Hematopoietic multipotent progenitor cell treated with erythropoietin and hydrocortisone succinate and interleukin-3 and kit ligand, for 4 days (in vitro differentiated cells): ENCODE measurements at regions not wholly inside any gene's neighbourhood (a gene's known extent, or its start where the extent isn't known, plus 50 kb on each side); places are given as distances from the start of the nearest gene placed in this dataset.
A peak's percentile ranks its signal among the peaks of the same experiment; 100 is the strongest.
"Not testable (repeated sequence)": the region's sequence is repeated elsewhere in the genome, so short reads cannot be mapped to it uniquely, and the experiment has no call there.

ENCODE experiments used
- DNase-seq: peaks from one replicate; pipeline ENCODE4 v3.0.0-alpha.2; 2015

DNA sequence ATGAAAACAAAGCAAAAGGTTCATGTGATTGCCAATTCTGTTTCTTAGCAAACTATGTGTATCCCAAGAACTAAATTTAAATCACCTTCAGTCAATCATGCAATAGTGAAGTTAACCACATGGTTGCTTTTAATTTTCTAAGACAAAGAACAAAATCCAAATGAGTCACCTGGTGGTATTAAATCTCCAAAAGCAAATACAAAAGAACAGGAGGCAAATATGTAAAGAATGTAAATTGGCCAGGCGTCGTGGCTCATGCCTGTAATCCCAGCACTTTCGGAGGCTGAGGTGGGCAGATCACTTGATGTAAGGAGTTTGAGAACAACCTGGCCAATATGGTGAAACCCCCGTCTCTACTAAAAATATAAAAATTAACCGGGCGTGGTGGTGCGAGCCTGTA, 54.2 kb upstream of the PIK3R4 start:
- DNase-seq, result no peak

DNA sequence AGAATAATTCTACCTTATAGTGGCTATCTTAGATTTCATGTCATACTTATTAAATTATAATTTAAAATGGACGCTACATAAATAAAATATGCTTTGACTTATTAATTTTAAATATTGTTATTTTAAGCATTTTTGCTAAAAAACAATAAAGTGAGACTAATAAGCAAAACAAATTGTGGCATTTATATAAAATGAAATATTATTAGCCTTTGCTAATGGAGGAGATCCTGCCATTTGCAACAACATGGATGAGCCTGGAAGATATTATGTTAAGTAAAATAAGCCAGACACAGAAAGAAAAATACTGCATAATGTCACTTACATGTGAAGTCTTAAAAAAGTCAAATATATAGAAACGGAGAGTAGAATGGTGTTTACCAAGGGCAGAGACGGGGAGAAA, 54.8 kb upstream of the PIK3R4 start:
- DNase-seq, result no peak

DNA sequence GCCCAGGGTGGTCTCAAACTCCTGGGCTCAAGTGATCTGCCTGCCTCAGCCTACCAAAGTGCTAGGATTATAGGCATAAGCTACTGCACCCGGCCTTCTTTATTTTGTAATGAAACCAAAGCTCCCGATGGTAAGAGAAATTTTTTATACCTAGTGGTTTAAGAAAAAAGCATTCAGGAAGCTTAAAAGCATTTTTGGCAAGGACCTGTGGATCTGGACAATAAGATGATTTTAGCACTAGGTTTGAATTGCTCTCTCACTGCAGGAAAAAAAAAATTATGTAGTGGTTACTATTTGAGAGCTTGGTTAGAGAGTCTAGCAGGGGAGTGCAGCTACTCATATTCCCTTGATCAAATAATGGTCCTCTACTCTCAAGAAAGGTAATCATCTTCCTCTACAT, 64.9 kb upstream of the PIK3R4 start:
- DNase-seq, result no peak

DNA sequence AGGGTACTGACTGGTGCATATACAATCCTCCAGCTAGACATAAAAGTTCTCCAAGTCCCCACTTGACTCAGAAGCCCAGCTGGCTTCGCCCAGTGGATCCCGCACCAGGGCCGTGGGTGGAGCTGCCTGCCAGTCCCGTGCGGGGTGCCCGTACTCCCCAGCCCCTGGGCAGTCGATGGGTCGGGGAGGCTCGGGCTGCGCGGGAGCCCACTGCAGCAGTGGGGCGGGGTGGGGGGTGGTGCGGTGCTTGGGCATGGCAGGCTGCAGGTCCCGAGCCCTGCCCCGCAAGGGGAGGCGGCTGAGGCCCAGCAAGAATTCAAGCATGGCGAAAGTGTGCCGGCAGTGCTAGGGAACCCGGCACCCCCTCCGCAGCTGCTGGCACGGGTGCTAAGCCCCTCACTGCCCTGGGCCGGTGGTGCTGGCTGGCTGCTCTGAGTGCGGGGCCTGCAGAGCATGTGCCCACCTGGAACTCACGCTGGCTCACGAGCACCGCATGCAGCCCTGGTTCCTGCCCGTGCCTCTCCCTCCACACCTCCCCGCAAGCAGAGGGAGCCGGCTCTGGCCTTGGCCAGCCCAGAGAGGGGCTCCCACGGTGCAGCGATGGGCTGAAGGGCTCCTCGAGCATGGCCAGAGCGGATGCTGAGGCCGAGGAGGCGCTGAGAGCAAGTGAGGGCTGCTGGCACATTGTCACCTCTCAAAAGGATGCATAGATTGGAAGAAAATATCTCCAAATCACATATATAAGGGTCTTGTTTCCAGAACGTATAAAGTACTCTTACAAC, 68.3 kb upstream of the PIK3R4 start:
- DNase-seq, result no peak

DNA sequence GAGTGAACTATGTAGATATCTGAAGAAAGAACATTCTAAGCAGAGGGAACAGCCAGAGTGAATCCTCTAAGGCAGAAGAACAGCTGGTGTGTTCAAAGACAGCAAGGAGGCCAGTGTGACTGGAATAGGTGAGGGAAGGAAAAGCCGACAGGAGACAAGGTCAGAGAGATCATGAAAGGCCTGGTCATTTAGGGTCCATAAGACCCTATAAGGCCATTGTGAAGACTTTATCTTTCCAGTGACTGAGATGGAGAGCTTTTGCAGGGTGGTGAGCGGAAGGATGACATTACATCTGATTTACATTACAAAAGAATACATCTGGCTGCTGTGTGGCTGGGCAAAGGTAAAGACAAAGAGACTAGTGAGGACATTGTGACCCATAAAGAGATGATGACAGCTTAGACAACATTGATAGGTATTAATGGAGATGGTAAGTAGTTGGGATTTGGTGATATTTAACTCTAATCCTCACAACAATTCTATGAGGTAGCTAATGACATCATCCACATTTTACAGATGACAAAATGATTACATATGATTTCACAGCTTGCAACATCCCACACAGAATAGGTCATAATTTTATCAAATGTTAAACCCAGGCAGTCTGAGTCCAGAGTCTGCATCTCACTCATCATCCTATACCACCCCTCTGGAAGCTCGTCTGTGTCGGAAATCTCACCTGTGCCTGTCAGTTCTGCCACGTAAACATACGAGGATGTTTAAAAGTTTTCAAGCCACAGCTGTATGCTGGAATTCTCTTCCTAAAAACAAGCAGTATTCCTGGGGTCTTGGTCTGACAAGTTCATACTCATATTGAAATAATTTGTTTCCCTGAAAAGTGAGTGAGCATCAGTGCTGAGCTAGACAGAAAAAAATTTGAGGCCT, 70.2 kb upstream of the PIK3R4 start:
- DNase-seq, result no peak

DNA sequence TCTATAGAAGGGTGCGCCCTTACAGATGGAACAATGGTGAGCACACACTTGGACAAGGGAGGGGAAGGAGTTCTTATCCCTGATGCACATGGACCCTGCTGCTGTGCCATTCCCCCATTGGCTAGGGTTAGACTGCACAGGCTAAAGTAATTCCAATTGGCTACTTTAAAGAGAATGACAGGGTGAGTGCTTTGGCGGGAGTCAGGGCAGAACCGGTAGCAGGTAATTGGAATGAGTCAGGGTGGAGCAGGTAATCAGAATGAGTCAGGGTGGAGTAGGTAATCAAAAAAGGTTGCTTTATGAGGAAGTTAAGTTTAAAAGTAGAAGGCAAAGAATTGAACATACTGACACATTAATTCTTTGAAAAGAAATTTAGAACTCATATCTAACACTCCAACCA, 71.4 kb upstream of the PIK3R4 start:
- DNase-seq, result not testable (repeated sequence)

DNA sequence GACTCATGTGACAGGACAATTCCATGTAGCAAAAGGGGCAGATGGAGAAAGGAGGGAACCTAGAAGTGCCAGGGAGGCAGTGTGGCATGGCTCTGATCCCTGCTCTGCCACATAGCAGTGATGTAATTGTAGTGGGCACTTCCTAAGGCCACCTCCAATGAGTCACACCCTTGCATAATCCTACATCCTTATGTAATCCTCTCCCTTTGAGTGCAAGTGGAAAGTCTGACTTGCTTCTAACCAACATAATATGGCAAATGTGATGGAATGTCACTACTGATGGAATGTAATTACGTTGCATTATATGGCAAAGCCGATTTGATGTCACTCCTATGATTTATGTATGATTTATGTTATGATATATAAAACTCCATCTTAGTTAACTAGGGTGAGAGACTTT, 72.9 kb upstream of the ATP2C1 start:
- peak; percentile 70 for DNase-seq

DNA sequence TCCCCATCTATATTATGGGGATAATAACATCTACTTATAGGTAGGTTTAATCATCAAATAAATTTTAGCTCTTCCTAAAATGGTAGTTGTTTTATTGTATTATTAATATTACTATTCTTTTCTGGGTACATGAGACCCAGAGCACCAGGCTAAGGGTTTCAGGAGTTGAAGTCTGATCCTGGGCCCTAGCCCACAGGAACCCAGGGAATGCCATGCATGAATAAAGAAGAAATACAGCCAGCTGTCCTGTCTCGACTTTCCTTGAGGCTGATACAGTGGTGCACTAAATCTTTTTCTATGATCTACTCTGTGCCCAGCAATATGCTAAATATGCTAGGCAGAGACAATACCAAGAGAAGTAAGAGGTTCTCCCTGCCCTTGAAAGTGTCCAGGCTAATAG, 72.1 kb upstream of the ATP2C1 start:
- no peak for DNase-seq

DNA sequence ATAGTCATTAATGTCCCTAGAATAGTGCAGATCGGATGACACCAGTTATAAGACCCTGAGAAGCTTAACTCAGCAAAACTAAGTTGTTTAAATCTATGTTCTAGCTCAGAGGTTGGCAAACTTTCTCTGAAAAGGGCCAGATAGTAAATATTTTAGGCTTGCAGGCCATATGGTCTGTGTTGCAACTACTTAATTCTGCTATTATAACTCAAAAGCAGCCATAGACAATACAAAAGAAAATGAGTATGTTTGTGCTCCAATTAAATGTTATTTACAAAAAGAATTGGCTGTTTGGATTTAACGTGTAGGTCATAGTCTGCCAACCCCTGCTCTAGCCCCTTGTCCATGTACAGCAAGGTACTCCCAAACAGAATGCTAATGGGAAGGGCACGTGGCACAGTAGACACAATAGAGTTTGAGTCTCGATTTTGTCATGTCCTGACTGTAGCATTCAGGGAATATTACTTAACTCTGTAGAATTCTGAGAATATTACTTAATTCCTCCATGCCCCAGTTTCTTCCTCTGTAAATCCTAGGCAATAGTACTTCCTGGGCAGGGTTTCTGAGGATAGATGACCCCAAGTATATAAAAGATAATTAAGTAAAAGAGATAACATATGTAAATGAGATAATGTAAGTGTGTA, 70.5 kb upstream of the ATP2C1 start:
- no peak for DNase-seq

DNA sequence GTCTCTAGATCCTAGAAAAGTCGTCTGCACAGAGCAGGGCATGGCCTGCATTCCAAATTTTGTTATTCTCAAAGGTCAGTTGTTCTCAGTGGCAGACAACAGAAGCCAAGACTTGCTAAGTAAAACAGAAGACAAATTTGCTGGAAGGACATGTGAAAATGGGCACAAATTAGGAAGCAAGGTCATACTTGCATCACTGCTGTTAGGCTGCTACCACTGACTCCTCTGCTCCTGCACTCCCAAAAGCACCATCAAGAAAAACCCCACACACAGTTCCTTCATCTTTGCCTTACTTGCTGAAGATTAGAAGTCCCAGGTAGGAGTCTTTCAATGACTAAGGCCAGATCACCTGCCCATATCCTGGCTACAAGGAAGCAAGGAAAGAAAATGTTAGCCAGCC, 69.9 kb upstream of the ATP2C1 start:
- no peak for DNase-seq

DNA sequence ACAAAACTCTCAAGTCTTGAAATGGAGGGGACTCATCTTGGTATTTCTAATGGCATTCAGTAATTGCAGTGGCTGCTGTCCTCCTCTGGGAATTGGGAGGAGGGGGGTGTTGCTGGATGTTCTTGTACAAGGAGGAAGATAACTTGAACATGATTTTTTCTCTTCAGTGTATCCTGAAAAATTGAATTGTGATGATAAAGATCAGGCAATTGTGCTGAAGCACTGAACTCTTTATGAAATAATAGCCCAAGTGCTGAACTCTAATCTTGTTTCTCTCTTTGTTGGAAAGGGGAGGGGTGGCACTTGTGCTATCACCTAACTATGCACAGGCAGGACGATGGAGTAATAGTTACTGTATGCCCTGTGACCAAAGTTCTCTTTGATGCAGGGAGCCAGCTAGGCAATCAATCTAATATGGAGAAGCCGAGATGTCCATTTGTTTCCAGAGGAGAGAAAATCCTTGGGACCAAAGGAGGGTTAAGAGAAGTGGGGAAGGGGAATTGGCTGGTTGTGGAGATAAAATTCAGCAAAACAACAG, 68.1 kb upstream of the ATP2C1 start:
- DNase-seq, result no peak

DNA sequence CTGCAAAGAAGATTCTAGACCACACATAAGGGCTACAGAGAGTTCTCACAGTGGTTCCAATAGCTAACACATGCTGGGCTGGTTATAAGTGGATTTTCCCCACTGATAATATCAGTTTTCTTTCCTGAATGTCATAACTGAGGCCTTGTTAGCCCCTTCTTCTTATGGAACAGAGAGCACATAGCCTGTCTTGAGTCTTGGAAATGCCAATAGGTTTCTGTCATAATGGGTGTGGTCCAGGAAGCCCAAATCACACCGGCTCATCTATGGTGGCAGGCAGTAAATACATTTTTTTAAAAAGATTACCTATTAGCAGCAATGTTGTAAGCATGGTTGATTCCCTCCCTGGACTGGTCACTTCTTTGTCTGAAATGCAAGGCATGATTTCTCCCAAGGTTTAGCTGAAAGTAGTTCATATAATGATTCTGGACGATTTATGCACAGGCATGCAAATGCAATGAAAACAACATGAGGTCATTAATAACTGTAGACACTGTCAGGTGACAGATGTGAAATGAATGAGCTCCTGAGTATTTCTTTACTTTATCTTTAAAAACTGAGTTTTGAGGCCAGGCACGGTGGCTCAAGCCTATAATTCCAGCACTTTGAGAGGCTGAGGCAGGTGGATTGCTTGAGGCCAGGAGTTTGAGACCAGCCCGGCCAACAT, 67.2 kb upstream of the ATP2C1 start:
- no peak for DNase-seq

DNA sequence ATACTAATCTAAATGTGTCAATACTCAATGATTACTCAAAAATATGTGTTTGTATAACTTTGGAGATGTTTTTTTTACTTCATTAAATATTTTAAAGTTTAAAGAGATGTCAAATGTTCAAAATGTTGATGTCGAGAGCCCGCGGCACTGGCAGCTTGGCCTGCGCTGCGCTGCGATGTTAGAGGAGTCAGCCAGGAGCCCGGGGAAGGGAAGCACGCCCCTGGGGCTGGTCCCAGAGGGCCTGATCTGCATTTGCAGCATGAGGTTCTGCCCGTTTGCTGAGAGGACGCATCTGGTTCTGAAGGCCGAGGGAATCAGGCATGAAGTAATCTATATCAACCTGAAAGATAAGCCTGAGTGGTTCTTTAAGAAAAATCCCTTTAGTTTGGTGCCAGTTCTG, 66.4 kb upstream of the ATP2C1 start:
- no peak for DNase-seq

DNA sequence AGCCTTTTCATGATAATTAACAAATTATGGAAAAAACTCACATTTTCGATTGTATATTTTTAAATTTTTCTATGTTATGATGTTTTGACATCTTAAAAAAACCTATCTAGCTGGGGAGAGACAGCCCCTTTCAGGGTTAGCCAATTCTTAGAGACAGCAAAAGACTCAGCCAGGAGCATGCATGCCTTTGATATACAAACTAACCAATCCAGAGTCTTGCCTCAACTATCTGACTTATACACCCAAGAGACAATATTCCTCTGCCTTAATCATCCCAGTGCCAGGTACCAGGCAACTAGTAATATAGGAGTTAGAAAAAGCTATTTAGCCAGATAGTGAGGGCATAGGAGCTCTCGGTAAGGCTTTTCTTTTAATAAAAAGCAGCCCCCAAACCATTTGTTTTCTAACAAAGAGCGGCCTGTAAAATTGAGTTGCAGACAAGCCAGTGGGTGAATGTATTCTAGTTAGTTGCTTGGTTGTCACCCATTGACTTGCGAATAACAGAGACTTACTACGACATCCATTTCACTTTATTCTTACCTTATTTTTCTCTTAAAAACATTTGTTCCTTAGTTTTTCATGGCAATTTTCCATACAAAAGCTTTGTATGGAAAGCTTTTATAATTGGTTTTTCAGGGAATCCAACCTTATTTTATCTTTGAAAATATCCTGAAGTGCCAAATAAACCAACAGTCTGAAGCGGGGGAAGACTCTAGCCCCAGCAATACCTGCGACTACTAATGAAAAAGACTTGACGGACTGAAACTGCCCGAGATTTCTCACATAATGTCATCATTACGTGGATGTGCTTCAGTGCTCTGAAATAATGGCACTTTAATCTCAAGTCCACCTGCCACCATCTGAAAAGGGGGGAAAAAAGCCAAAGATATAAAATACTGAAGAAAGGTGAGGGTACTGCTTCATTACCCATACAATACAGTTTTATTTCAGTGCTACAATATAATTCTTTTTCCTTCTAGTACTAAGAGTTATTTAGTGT, 64.6 kb upstream of the ATP2C1 start:
- peak; percentile 37 for DNase-seq

DNA sequence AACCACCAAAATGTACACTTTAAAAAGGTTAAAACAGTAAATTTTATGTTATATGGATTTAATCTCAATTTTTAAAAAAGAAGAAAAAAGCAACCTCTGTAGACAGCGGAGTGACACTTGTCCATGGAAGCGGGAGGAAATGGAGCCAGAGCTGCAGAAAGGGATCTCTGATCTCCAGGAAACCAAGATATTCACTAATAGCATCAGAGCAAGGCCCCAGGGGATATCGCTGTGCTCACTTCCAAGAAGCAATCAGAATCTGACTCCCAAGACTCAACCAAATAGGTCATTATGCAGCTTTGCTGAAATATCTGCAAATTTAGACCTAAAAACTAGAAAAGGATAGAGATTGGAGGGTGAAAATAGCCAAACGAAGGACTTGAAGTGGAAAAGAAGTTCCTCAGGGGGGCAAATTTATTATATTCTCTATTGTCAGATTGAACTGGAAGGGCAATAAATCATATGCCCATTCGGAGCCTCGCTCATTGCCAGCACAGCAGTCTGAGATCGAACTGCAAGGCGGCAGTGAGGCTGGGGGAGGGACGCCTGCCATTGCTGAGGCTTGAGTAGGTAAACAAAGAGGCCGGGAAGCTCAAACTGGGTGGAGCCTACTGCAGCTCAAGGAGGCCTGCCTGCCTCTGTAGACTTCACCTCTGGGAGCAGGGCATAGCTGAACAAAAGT, 62.0 kb upstream of the ATP2C1 start:
- DNase-seq, result no peak

DNA sequence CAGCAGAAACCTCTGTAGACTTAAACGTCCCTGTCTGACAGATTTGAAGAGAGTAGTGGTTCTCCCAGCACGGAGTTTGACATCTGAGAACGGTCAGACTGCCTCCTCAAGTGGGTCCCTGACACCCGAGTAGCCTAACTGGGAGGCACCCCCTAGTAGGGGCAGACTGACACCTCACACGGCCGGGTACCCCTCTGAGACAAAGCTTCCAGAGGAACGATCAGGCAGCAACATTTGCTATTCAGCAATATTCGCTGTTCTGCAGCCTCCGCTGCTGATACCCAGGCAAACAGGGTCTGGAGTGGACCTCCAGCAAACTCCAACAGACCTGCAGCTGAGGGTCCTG, 61.5 kb upstream of the ATP2C1 start:
- not testable (repeated sequence) for DNase-seq

DNA sequence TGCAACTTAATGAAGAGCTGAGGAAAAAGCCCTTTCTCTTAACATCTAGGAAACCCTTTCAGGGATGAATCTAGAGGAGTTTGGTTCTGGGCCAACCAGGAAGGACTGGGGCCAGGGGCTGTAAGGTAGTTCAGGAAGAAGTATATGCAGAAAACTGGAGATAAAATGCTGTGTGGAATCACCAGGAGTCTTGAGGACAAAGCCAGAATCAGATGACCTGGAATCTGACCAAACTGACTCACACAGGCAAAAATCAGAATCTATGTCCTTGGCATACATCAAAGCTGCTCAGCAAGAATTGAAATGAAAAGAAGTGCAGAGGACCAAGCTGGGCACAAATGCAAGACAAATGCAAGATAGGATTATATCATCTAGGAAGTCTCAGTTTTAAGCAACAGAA, 59.4 kb upstream of the ATP2C1 start:
- DNase-seq, result no peak

DNA sequence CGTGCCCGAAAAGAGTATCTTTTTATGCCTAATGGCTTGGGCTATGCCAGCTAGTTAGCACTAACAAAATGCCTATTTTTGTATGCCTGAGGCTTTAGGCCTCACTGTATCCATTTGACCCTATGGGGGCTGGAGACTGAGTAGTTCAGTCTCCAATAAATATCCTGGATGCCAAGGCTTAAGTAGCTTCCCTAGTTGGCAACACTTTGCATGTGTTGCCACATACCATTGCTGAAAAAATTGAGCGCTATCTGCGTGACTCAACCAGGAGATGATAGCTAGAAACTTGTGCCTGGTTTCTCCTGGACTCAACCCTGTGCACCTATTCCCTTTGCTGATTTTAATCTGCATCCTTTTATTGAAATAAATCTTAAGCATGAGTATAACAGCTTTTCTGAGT, 58.4 kb upstream of the ATP2C1 start:
- no peak for DNase-seq

DNA sequence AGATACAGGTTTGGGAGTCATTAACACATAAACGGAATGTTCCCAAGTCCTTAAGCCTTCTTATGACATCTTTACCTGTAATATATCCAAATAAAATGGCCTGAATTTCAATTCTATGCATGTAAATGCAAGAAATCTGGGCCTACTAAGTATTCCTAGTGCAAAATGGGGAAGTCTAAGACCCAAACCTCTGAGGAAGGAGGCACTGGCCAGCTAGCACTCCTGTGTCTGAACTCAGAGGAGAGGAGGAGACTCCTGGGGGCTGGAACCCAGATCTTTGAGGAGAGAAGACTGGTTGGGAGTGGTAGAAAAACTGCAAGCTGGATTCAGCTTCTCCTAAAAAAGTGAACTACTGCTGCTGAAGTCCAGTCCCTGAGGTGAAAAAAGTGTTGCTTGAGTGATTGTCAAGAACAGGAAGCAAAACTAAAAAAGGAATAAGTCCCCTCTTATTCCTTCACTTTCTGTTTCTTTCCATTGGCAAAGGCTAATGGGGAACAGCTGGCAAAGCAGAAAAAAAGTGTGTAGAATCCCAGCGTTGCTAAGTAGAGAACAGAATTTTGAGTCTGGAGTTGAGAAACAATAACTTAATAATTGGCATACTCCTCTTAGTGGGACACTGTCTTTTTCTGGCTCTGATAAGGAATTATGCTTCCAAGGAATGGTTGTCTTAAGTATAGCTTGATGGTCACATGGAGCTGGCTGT, 54.8 kb upstream of the ATP2C1 start:
- no peak for DNase-seq

DNA sequence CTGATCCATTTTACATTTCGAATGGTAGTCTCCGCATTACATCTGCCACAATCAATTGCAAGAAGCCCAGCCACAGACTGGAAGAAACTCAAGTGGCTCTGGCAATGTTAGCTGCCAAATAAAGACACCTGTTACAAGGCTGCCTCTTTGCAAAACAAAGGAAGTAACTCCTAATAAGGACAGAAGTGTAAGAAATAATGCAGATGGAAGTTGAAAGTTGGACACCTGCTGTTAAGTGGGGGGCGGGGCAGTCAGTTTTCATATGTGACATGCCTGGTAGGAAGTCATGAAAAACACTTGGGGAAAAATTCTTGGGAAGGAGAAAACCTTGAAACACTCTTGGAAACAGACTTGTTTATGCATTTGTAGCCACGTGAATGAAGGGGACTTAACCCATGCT, 54.1 kb upstream of the ATP2C1 start:
- peak; percentile 35 for DNase-seq

DNA sequence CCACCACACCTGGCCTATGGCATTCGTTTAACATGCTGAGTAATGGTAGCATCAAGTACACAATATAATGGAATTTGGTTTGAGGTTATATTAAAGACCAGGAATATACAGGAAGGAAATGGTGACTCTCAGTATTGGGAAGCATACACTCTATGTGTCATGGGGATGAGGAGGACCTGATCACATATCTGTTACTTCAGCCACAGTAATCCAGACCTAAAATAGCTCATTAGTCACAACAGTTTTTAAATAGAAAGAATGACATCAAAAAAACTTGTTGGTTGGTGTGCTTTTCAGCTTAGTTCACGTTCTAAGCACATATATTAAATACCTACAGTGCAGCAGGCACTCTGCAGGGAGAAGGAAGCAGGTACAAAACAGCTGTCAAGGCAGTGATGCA, 52.5 kb upstream of the ATP2C1 start:
- no peak for DNase-seq
